ENCODE measurements at regions not wholly inside any gene's neighbourhood (a gene's known extent, or its start where the extent isn't known, plus 50 kb on each side); places are given as distances from the start of the nearest gene placed in this dataset.
A peak's percentile ranks its signal among the peaks of the same experiment; 100 is the strongest.

DNA sequence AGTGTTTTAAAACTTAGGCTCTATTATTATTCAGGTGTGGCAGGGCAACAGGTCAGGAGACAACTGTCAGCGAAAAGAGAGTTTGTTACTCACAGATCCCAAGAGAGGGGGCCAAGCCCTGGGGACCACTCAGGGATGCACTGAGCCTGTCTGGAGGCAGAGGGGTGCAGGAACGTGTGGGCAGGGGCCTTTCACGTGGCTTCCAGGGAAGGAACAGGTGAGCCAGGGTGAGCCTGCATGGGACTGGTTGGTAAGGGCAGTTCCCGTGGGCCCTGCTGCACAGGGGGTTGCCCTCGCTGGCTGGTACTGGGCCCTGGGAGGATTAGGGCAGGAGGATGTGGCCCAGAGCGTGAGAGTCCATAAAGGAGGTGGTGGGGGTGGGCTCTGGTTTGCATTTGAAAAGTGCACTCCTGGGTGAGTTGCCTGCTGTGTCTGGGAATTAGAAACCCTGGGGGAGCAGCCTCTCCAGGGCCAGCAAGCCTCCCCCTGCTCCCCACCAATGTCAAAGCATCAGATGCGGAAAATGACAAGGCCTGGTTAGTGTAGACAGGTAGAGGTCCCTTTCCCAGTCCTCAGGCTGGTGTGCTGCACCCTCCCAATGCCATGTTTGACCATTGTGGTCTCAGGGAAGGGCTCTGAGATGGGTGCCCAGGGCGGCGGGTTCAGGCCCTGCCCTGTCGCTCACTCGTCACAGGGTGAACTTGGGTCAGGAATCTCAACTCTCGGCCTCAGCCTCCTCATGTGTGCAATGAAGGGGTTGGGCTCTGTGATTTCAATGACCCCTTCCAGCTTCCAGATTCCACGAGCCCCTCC, 127.4 kb upstream of the RPS6KA2 start:
- DNase-seq (ENCODE audit: low read depth), result no peak
- TF ChIP-seq, protein P1, sequence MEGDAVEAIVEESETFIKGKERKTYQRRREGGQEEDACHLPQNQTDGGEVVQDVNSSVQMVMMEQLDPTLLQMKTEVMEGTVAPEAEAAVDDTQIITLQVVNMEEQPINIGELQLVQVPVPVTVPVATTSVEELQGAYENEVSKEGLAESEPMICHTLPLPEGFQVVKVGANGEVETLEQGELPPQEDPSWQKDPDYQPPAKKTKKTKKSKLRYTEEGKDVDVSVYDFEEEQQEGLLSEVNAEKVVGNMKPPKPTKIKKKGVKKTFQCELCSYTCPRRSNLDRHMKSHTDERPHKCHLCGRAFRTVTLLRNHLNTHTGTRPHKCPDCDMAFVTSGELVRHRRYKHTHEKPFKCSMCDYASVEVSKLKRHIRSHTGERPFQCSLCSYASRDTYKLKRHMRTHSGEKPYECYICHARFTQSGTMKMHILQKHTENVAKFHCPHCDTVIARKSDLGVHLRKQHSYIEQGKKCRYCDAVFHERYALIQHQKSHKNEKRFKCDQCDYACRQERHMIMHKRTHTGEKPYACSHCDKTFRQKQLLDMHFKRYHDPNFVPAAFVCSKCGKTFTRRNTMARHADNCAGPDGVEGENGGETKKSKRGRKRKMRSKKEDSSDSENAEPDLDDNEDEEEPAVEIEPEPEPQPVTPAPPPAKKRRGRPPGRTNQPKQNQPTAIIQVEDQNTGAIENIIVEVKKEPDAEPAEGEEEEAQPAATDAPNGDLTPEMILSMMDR (IDR thresholded peaks at IDR 0.05; ENCODE audit: low read length, missing control alignments), result no peak
- no peak overlapping the region for H3K4me3 ChIP-seq (replicated peaks; ENCODE audit: low read depth, low read length)

DNA sequence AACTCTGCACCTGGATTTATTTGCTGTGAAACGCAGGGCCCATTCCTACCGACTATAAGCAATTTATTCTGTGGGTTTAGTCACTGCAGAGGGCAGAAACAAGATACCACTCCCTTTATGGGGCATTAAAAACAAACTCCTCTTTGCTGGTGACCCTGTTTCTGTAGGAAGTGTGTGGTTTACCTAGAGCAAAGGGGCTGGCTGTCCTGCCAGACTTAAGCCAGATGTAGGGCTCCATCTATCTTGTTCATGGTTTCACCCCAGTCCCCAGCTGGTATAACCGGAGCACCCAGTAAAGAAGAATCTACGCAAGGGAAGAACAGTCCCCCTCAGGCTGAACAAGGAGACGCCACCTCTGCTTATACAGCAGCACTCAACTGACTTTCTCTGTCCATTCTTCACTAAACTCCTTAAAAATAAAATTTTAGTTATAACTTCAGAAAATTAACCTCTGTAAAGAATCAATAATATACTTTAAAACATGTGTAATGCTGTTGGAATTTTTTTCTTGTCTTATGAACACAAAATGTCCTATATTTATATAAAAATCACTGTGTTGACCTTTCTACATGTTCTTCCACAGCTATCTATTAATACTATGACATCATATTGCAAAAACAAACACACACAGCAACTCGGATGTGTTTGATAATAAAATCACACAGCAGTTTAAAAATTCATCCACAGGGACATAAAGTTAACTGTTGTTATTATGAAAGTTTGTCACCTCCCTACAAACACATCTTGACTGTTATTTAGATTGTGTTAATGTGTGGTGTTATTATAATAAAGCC, 126.1 kb upstream of the RPS6KA2 start:
- no peak overlapping the region for H3K4me3 ChIP-seq (replicated peaks; ENCODE audit: low read depth, low read length)
- TF ChIP-seq, protein P1 (IDR thresholded peaks at IDR 0.05; ENCODE audit: low read length, missing control alignments), result no peak
- DNase-seq (ENCODE audit: low read depth), result no peak

DNA sequence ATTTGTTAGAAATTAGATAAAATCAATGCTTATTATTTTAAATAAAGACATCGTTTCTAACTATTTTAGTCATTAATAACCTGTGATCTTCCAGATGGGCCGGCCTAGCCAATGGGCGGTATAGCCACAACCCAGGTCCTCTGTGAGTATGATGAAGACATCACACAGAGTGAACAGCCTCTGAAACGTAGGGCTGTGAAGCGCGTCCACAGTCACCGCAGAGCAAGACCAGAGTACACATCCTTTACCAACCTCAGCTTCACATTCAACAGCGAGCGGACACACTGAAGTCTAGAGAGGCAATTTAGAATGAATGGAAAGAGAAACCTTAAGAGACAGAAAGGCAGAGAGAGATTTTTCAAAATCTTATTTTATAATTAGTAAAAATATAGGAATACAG, 125.0 kb upstream of the RPS6KA2 start:
- DNase-seq (ENCODE audit: low read depth), result no peak
- no peak overlapping the region for H3K4me3 ChIP-seq (replicated peaks; ENCODE audit: low read depth, low read length)
- TF ChIP-seq, protein P1 (IDR thresholded peaks at IDR 0.05; ENCODE audit: low read length, missing control alignments), result no peak

DNA sequence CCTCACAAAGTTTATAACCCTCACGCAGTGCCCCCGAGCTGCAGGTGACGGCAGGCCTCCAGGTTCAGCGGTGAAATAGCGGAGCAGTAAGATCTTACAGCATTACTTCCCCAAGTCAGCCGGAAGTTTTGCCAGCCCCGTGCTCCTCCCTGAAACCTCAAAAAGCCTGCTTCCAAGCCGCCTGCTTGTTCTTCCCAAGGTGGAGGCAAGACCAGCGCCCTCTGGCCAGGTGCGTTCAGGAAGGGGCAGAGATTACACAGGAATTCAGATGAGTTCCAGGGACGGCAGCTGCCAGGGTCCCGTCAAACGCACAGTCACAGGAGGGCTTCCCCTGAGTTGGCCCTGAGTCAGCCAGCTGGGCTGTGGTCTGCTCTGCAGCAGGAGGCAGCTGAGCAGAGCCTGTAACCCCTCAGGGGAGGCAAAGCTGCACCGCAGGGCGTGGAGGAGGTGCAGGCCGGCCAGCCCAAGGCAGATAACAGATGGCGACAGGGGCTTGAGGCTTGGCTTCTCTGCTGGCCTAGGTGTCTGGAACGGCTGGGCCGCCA, 124.1 kb upstream of the RPS6KA2 start:
- no peak for DNase-seq (ENCODE audit: low read depth)
- H3K4me3 ChIP-seq (replicated peaks; ENCODE audit: low read depth, low read length), result no peak overlapping the region
- TF ChIP-seq, protein P1 (IDR thresholded peaks at IDR 0.05; ENCODE audit: low read length, missing control alignments), result no peak

DNA sequence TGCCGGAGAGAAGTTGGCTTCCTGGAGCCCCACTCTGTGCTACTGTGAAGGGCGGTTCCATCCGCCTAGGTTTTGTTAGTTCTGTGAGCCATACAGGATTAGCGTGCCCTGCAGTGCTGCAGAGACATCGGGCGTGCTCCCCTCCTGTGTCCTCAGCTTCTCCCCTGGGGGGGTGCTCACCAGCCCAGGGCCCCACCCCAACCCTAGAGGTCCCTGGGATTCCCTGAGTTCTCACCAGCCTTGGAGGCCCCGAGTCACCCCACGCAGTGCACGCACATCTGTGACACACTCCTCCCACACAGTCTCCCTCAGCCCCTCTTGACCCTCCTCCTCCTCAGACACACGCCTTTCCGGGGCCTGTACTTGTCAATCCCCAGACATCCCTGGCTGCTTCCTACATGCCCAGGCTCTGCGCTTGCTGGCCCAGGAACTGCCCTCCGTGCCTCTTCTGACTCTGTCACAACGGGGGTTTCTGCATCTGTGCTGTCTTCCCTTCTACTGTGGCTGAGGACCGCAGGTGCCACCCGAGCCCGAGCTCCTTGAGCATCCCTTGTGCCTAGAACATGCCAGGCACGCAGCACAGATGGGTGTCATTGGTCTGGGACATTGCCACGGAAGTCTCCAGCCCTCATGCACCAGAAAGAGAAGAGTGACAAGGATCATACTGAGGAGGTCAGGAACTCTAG, 123.2 kb upstream of the RPS6KA2 start:
- TF ChIP-seq, protein P1 (IDR thresholded peaks at IDR 0.05; ENCODE audit: low read length, missing control alignments), result no peak
- no peak overlapping the region for H3K4me3 ChIP-seq (replicated peaks; ENCODE audit: low read depth, low read length)
- DNase-seq (ENCODE audit: low read depth), result peak; percentile 7

DNA sequence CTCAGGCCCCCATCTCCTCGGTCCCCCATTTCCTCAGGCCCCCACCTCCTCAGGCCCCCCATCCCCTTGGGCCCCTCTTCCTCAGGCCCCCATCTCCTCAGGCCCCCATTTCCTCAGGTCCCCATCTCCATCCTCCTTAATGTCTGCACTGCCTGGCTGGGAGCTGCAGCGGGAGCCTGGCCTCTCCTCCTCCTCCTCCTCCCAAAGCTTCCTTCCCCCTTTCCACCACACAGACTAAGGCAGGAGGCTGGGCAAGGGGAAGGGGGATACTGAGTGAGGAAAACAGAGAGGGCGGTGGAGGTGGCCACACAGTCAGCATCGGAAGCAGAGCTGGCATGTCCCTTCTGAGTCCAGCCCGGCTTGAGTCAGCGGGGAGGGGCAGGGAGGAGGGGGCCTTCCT, 122.6 kb upstream of the RPS6KA2 start:
- no peak overlapping the region for H3K4me3 ChIP-seq (replicated peaks; ENCODE audit: low read depth, low read length)
- TF ChIP-seq, protein P1 (IDR thresholded peaks at IDR 0.05; ENCODE audit: low read length, missing control alignments), result no peak
- DNase-seq (ENCODE audit: low read depth), result no peak
